Left ventricle myocardium inferior (tissue), 1 donor: ENCODE measurements at regions not wholly inside any gene's neighbourhood (a gene's known extent, or its start where the extent isn't known, plus 50 kb on each side); places are given as distances from the start of the nearest gene placed in this dataset.

Source experiments
- DNase-seq: peaks from one replicate; pipeline ENCODE4 v3.0.0-alpha.2; 2020
- H3K27ac ChIP-seq: fragments of 200-600 bp; replicated peaks from 2 replicates; pipeline ENCODE4 v1.8.0; 2021
- H3K27me3 ChIP-seq: fragments of 200-600 bp; 2 replicates; pipeline ENCODE4 v1.8.0; 2021; ENCODE audit warnings: low read depth
- H3K36me3 ChIP-seq: fragments of 200-600 bp; 2 replicates; pipeline ENCODE4 v1.8.0; 2021
- H3K4me1 ChIP-seq: fragments of 200-600 bp; 2 replicates; pipeline ENCODE4 v1.8.0; 2021
- H3K4me3 ChIP-seq: fragments of 200-600 bp; 2 replicates; pipeline ENCODE4 v1.8.0; 2021; ENCODE audit warnings: mild to moderate bottlenecking, moderate library complexity
- H3K9me3 ChIP-seq: fragments of 200-600 bp; replicated peaks from 2 replicates; pipeline ENCODE4 v1.8.0; 2021
- intact Hi-C: fragments of 100-400 bp; cut with micrococcal nuclease; formaldehyde crosslinking; loops from one replicate; pipeline ENCODE4 v1.11.0; 2022
- TF ChIP-seq, protein P1 (sequence below): fragments of 200-600 bp; IDR thresholded peaks from 2 replicates; pipeline ENCODE4 v1.8.0; 2021; ENCODE audit warnings: antibody characterized with exemption, mild to moderate bottlenecking, borderline replicate concordance
- donor health status: DM: no; HTN: yes; CAD: no; lungs with severe emphysema.

DNA sequence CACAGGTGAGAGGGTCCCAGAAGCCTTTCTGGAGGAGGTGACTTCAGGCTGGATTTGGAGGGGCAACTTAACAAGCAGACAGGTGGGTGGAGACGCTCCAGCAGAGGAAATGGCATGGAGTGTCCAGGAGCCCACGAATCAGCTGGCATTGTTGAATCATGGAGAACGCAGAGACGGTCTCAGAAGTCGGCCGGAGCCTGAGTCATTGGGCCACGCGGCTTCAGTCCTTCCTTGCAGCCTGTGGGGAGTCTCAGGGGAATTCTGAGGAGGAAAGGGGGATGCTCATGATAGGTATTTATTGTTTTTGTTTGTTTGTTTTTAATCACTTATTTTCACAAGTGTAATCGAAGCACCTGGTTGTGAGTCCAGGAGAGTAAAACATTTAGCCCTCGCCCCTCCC, 184.6 kb upstream of the HDAC4 start:
- no peak overlapping the region for H3K27ac ChIP-seq
- no peaks in the 10 kb centered on the region for H3K9me3 ChIP-seq
- DNase-seq = no peak
- H3K27me3 ChIP-seq = peaks cover 60% of the 10 kb centered on the region
- intact Hi-C loops = no loop called here
- TF ChIP-seq, protein P1, sequence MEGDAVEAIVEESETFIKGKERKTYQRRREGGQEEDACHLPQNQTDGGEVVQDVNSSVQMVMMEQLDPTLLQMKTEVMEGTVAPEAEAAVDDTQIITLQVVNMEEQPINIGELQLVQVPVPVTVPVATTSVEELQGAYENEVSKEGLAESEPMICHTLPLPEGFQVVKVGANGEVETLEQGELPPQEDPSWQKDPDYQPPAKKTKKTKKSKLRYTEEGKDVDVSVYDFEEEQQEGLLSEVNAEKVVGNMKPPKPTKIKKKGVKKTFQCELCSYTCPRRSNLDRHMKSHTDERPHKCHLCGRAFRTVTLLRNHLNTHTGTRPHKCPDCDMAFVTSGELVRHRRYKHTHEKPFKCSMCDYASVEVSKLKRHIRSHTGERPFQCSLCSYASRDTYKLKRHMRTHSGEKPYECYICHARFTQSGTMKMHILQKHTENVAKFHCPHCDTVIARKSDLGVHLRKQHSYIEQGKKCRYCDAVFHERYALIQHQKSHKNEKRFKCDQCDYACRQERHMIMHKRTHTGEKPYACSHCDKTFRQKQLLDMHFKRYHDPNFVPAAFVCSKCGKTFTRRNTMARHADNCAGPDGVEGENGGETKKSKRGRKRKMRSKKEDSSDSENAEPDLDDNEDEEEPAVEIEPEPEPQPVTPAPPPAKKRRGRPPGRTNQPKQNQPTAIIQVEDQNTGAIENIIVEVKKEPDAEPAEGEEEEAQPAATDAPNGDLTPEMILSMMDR = no peak
- no peak overlapping the region for H3K4me3 ChIP-seq
- no peaks in the 10 kb centered on the region for H3K4me1 ChIP-seq
- H3K36me3 ChIP-seq = no peaks in the 10 kb centered on the region

DNA sequence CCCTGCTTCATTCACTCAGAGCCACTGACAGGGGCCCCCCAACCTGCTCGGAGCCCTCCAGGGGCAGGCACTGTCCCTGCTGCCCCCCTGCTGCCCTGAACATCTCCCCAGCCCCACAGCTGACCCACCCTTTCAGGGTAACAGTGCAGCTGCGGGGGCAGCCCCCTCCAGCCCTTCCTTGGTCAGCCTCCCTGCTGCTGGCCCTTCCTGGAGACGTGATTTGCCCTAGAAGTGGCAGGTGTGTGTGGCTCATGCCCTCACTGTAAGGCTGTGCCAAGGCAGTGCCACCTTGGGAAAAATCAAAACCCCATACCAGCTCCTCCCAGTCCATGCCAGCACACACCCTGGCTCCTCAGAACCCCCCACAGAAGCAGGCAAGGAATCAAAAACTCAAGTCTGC, 184.2 kb upstream of the HDAC4 start:
- Histone ChIP-seq H3K4me1 (no peaks in the 10 kb centered on the region), H3K4me3 (no peak overlapping the region), H3K9me3 (no peaks in the 10 kb centered on the region), H3K27me3 (peaks cover 58% of the 10 kb centered on the region), H3K36me3 (no peaks in the 10 kb centered on the region), H3K27ac (no peak overlapping the region)
- DNase-seq = no peak
- TF ChIP-seq, protein P1 = no peak
- intact Hi-C loops = no loop called here

DNA sequence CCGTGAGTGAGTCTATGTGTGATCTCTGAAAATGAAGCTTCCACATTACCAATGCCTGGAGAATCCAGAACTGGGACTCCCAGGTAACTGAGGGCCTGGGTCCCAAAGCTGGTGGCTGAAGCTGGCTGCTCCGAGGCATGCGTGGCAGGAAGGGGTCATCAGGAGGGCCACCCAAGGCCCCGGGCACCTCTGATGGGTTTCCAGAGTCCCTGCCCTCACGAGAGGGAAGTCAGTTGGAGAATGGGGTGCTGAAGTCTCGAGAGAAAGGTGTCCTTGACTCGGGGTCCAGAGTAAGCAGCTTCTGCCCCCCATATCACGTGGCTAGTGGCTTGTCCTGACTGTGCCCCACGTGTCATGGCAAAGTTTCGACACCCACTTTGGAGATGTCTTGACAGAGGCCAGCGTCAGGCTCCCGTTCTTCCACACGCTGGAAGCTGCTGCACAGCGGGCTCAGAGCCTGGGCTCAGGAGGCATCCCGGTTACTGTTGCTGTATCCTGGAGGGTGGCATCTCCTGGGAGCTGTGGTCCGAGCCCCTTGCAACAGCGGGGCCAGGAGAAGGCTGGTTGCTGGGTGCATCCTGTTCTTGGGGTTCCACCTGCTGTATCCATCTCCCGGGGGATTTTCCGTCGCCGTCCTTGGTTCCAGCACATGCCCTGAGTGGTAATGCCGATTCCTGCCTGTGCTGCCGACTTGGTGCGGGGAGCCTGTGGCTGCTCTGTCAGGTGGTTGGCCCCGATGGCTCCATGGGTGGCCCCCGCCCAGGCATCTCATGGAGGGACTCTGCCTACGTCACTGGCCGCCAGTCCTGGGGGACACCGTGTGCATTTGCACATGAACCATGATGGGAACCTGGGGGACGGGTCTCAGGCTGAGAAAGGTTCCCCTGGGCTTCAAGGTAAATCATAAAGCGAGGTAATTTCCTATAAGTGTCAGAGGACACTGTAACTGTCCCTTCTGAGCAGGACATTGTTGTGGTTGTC, 183.3 kb upstream of the HDAC4 start:
- TF ChIP-seq, protein P1 = no peak
- H3K27me3 ChIP-seq = peaks cover 54% of the 10 kb centered on the region
- intact Hi-C loops = no loop called here

DNA sequence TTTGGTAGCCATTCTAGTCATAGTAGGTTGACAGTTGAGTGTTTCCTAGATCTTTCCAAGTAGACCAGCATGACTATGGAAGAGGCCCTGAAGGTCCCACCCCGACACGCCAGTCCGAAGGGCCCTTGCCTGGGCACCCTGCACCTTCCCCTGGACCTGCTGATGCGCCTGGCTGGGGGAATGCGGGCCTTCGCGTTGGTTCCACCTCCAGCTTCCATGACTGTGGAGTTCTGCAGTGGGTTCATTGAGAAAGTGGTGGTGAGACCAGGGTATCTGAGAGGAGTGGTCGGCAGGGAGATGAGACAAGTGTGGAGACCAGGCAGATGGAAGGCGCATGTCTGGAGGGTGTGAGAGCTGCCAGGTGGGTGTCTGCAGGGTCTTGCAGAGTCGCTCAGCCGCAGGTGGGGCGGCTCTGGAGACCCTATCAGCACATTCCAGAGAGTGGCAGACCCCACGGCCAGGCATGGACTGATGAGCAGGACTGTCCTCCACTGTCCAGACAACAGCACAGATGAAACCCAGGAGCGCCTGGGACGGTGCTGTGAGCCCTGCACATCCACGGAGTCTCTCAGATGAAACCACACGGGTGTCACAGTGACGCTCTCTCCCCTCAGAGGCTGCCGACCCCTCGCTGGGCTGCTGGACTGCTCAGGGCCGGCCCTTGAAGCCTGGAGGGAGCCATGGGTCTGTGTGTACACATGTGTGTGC, 182.5 kb upstream of the HDAC4 start:
- Histone ChIP-seq H3K36me3 (no peaks in the 10 kb centered on the region), H3K27ac (no peak overlapping the region), H3K4me3 (no peak overlapping the region), H3K27me3 (peaks cover 45% of the 10 kb centered on the region), H3K9me3 (no peaks in the 10 kb centered on the region), H3K4me1 (no peaks in the 10 kb centered on the region)
- intact Hi-C loops = no loop called here
- TF ChIP-seq, protein P1 = no peak
- no peak for DNase-seq

More for the DNA sequence above, 183.3 kb upstream of the HDAC4 start:
- Histone ChIP-seq H3K27ac (no peak overlapping the region), H3K4me1 (no peaks in the 10 kb centered on the region), H3K36me3 (no peaks in the 10 kb centered on the region), H3K9me3 (no peaks in the 10 kb centered on the region), H3K4me3 (no peak overlapping the region)
- no peak for DNase-seq

DNA sequence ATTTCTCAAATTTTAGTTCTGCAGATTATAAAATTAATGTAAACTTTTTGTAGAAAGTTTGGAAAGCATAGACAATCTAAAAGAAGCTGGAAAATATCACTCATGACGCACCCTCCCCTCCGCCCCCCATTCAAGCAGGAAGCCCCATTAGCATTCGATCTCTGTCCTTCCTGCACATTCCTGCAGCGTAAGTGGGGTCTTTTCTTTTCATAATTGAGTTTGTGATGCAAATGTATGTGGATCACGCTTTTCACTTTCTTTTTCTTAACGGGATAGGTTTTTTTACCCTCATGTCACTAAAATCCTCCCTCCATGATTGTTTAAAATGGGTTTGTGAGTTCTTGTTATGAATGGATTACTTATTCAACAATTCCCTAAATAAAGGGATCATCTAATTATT, 181.7 kb upstream of the HDAC4 start:
- no peak for DNase-seq
- TF ChIP-seq, protein P1 = no peak

More for the DNA sequence above, 181.7 kb upstream of the HDAC4 start:
- Histone ChIP-seq H3K27ac (no peak overlapping the region), H3K4me3 (no peak overlapping the region), H3K9me3 (no peaks in the 10 kb centered on the region), H3K4me1 (no peaks in the 10 kb centered on the region), H3K36me3 (no peaks in the 10 kb centered on the region), H3K27me3 (peaks cover 38% of the 10 kb centered on the region)
- intact Hi-C loops = no loop called here
